DND-41 (cell line): ENCODE measurements at regions not wholly inside any gene's neighbourhood (a gene's known extent, or its start where the extent isn't known, plus 50 kb on each side); places are given as distances from the start of the nearest gene placed in this dataset.

Experiments used
- ATAC-seq: fragments of 200-7000 bp; cut with Tn5 transposase; 3 replicates; pipeline ENCODE4 v1.9.1; 2021; ENCODE audit warnings: low read depth; ENCODE audit not compliant: insufficient read depth
- DNase-seq: peaks from one replicate; pipeline ENCODE4 v3.0.0-alpha.2; 2020
- H2AFZ ChIP-seq: 2 replicates; pipeline ENCODE4 v1.6.0; 2012; ENCODE audit warnings: low read depth, low read length
- H3K27ac ChIP-seq: 2 replicates; pipeline ENCODE4 v1.5.1; 2012; ENCODE audit warnings: low read length, inconsistent platforms
- H3K27me3 ChIP-seq: fragments of 200-600 bp; sonication (generic); 2 replicates; pipeline ENCODE4 v1.6.0; 2012; ENCODE audit warnings: low read length, mild to moderate bottlenecking, inconsistent platforms; ENCODE audit not compliant: insufficient read depth, poor library complexity
- H3K36me3 ChIP-seq: 2 replicates; pipeline ENCODE4 v1.5.1; 2012; ENCODE audit warnings: low read length, inconsistent platforms; ENCODE audit not compliant: insufficient read depth
- H3K4me1 ChIP-seq: 2 replicates; pipeline ENCODE4 v1.5.1; 2012; ENCODE audit warnings: mild to moderate bottlenecking, low read length; ENCODE audit not compliant: insufficient read depth
- H3K4me2 ChIP-seq: 2 replicates; pipeline ENCODE4 v1.6.0; 2012; ENCODE audit warnings: mild to moderate bottlenecking, moderate library complexity, low read length, inconsistent platforms; ENCODE audit not compliant: insufficient read depth
- H3K4me3 ChIP-seq, 2 experiments: fragments of 200-600 bp in 1 of 2; shearing (Covaris generic) in 1 of 2; 2 replicates each; pipeline ENCODE4 v1.5.1; 2012 to 2016; ENCODE audit warnings: inconsistent platforms in 2 of 2, low read length in 2 of 2, mild to moderate bottlenecking in 2 of 2, low read depth in 1 of 2, moderate library complexity in 1 of 2
- H3K79me2 ChIP-seq: 2 replicates; pipeline ENCODE4 v1.6.0; 2012; ENCODE audit warnings: low read length, inconsistent platforms; ENCODE audit not compliant: insufficient read depth
- H3K9ac ChIP-seq: 2 replicates; pipeline ENCODE4 v1.6.0; 2012; ENCODE audit warnings: low read depth, mild to moderate bottlenecking, inconsistent platforms, low read length, moderate library complexity
- H3K9me3 ChIP-seq: 2 replicates; pipeline ENCODE4 v1.5.1; 2012; ENCODE audit warnings: low read length, moderate library complexity, mild to moderate bottlenecking, inconsistent platforms; ENCODE audit not compliant: insufficient read depth, severe bottlenecking
- H4K20me1 ChIP-seq: 2 replicates; pipeline ENCODE4 v1.6.0; 2012; ENCODE audit warnings: low read length; ENCODE audit not compliant: insufficient read depth
- EZH2 ChIP-seq: IDR thresholded peaks from 3 replicates; pipeline ENCODE4 v1.6.1; 2012; ENCODE audit warnings: borderline replicate concordance, low read depth, mild to moderate bottlenecking, moderate library complexity, low read length, inconsistent platforms; ENCODE audit not compliant: severe bottlenecking
- TF ChIP-seq, protein P1 (sequence below): IDR thresholded peaks from 2 replicates; pipeline ENCODE4 v1.5.1; 2012; ENCODE audit warnings: borderline replicate concordance, low read length, moderate library complexity, mild to moderate bottlenecking; ENCODE audit not compliant: poor library complexity, severe bottlenecking; ENCODE audit errors: extremely low read depth

DNA sequence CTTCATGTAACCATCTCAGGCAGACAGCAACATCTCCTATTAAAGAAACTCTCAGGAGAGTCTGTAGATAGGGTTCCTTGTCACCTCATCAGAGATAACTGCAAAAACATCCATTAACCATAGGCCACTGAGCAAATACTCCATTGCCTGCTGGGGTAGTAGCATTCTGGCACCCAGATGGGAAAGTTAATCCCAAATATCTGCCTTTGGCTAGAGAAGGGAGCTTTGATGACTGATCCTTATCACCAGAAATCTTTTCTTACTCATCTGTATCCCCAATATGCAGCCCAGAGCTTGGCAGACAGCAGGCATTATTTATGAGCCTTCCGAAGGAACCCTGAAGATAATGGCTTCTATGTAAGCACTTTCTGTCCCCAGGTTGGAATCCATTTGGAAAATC, 173.1 kb downstream of the MFSD1 start:
- Histone ChIP-seq H3K9ac (no peak overlapping the region), H3K36me3 (no peaks in the 10 kb centered on the region), H3K27me3 (no peaks in the 10 kb centered on the region), H2AFZ (no peak overlapping the region), H3K4me2 (no peak overlapping the region), H4K20me1 (no peaks in the 10 kb centered on the region), H3K4me1 (no peaks in the 10 kb centered on the region), H3K27ac (no peak overlapping the region), H3K79me2 (no peaks in the 10 kb centered on the region), H3K9me3 (no peaks in the 10 kb centered on the region), H3K4me3 (no peak overlapping the region)
- TF ChIP-seq, protein P1, sequence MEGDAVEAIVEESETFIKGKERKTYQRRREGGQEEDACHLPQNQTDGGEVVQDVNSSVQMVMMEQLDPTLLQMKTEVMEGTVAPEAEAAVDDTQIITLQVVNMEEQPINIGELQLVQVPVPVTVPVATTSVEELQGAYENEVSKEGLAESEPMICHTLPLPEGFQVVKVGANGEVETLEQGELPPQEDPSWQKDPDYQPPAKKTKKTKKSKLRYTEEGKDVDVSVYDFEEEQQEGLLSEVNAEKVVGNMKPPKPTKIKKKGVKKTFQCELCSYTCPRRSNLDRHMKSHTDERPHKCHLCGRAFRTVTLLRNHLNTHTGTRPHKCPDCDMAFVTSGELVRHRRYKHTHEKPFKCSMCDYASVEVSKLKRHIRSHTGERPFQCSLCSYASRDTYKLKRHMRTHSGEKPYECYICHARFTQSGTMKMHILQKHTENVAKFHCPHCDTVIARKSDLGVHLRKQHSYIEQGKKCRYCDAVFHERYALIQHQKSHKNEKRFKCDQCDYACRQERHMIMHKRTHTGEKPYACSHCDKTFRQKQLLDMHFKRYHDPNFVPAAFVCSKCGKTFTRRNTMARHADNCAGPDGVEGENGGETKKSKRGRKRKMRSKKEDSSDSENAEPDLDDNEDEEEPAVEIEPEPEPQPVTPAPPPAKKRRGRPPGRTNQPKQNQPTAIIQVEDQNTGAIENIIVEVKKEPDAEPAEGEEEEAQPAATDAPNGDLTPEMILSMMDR, result no peak
- TF ChIP-seq EZH2, result no peak
- ATAC-seq, result no peak
- no peak for DNase-seq

DNA sequence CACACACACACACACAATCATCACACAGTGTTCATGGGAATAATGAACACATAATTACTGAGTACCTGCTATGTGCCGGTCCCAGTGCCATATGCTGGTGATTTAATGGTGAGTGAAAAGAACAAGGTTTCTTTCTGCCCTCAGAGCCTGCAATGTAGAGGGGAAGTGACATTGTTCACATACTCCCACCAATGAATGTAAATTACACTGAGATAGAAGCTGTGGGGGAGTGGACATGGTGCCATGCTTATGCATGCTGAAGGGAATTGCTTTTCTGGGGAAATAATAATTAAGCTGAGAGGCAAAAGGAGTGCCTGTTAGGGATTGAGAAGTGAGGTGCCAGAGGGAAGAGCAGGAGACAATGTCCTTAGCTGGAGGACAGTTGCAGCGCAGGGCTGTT, 175.1 kb downstream of the MFSD1 start:
- ATAC-seq (no peak), DNase-seq (no peak)
- no peak overlapping the region for H3K4me2 ChIP-seq
- H2AFZ ChIP-seq, result no peak overlapping the region
- no peaks in the 10 kb centered on the region for H3K9me3 ChIP-seq
- TF ChIP-seq EZH2, result no peak
- TF ChIP-seq, protein P1, result no peak
- H3K4me3 ChIP-seq, result no peak overlapping the region
- no peaks in the 10 kb centered on the region for H3K4me1 ChIP-seq
- H4K20me1 ChIP-seq, result no peaks in the 10 kb centered on the region
- no peak overlapping the region for H3K9ac ChIP-seq
- H3K79me2 ChIP-seq, result no peaks in the 10 kb centered on the region
- H3K27ac ChIP-seq, result no peak overlapping the region
- no peaks in the 10 kb centered on the region for H3K27me3 ChIP-seq
- H3K36me3 ChIP-seq, result no peaks in the 10 kb centered on the region

DNA sequence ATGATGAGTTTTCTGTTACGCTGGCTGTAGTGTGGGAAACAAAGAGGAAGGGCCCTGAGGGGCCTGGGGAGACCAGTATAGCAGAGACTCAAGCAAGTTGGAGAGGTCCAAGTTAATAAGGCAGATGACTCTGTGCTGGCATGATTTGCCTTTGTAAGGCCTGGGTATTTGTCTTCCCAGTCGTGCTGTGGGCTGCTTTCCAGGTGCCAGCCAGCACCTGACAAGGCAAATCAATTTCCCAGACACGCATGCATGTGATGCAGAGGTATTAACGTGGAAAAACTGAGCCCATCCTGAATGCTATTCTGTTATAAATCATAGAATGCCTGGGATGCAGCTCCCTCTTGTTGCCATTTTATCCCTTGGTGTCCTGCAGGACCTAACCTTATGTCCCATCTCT, 175.6 kb downstream of the MFSD1 start:
- Histone ChIP-seq H3K27ac (no peak overlapping the region), H3K4me3 (no peak overlapping the region), H3K79me2 (no peaks in the 10 kb centered on the region), H3K4me2 (no peak overlapping the region), H4K20me1 (no peaks in the 10 kb centered on the region), H3K36me3 (no peaks in the 10 kb centered on the region), H3K9ac (no peak overlapping the region), H3K9me3 (no peaks in the 10 kb centered on the region), H2AFZ (no peak overlapping the region), H3K27me3 (no peaks in the 10 kb centered on the region), H3K4me1 (no peaks in the 10 kb centered on the region)
- DNase-seq (no peak), ATAC-seq (no peak)
- TF ChIP-seq, protein P1, result no peak
- no peak for TF ChIP-seq EZH2
